OCI-LY1 (cell line): ENCODE measurements at regions not wholly inside any gene's neighbourhood (a gene's known extent, or its start where the extent isn't known, plus 50 kb on each side); places are given as distances from the start of the nearest gene placed in this dataset.

Source experiments
- H2AFZ ChIP-seq: fragments of 200-600 bp; sonication (generic), shearing (Covaris generic); 2 replicates; pipeline ENCODE4 v1.6.0; 2014; ENCODE audit warnings: antibody characterized with exemption, mild to moderate bottlenecking, low read length
- H3F3A ChIP-seq: fragments of 200-600 bp; sonication (generic), shearing (Covaris generic); 2 replicates; pipeline ENCODE4 v1.6.0; 2014; ENCODE audit warnings: mild to moderate bottlenecking, antibody characterized with exemption, low read length, moderate library complexity; ENCODE audit not compliant: insufficient read depth
- H3K27ac ChIP-seq: fragments of 200-600 bp; sonication (generic); 2 replicates; pipeline ENCODE4 v1.5.1; 2014; ENCODE audit warnings: low read length, mixed run types, mild to moderate bottlenecking, low read depth; ENCODE audit not compliant: poor library complexity, severe bottlenecking
- H3K27me3 ChIP-seq: fragments of 200-600 bp; sonication (generic); 2 replicates; pipeline ENCODE4 v1.6.0; 2014; ENCODE audit warnings: antibody characterized with exemption, mild to moderate bottlenecking, low read length, moderate library complexity; ENCODE audit not compliant: insufficient read depth
- H3K36me3 ChIP-seq: fragments of 200-600 bp; sonication (generic); 2 replicates; pipeline ENCODE4 v1.6.1; 2014; ENCODE audit warnings: mild to moderate bottlenecking, antibody characterized with exemption, low read length, moderate library complexity, mixed read lengths; ENCODE audit not compliant: insufficient read depth
- H3K4me1 ChIP-seq: fragments of 200-600 bp; sonication (generic); 2 replicates; pipeline ENCODE4 v1.5.1; 2014; ENCODE audit warnings: mild to moderate bottlenecking, low read length, moderate library complexity; ENCODE audit not compliant: insufficient read depth, severe bottlenecking
- H3K4me2 ChIP-seq: fragments of 200-600 bp; sonication (generic), shearing (Covaris generic); 2 replicates; pipeline ENCODE4 v1.6.1; 2014; ENCODE audit warnings: low read length
- H3K4me3 ChIP-seq: fragments of 200-600 bp; sonication (generic); 2 replicates; pipeline ENCODE4 v1.5.1; 2014; ENCODE audit warnings: low read length, low read depth, mild to moderate bottlenecking, mixed read lengths; ENCODE audit not compliant: poor library complexity, severe bottlenecking
- H3K79me2 ChIP-seq: fragments of 200-600 bp; shearing (Covaris generic); 2 replicates; pipeline ENCODE4 v1.6.1; 2016; ENCODE audit warnings: mixed run types, low read length, mixed read lengths; ENCODE audit not compliant: insufficient read depth
- H3K9ac ChIP-seq: fragments of 200-600 bp; sonication (generic), shearing (Covaris generic); 2 replicates; pipeline ENCODE4 v1.6.1; 2014; ENCODE audit warnings: mild to moderate bottlenecking, low read length, mixed read lengths
- H3K9me2 ChIP-seq: fragments of 200-600 bp; sonication (generic), shearing (Covaris generic); 2 replicates; pipeline ENCODE4 v1.6.1; 2014; ENCODE audit warnings: low read depth, mild to moderate bottlenecking, low read length, mixed read lengths
- H3K9me3 ChIP-seq: fragments of 200-600 bp; shearing (Covaris generic); 2 replicates; pipeline ENCODE4 v1.6.1; 2014; ENCODE audit warnings: low read length, mixed read lengths
- H4K20me1 ChIP-seq: fragments of 200-600 bp; sonication (generic), shearing (Covaris generic); 2 replicates; pipeline ENCODE4 v1.6.0; 2016; ENCODE audit warnings: mild to moderate bottlenecking, low read length; ENCODE audit not compliant: insufficient read depth
- EZH2 ChIP-seq: fragments of 200-600 bp; sonication (generic), shearing (Covaris generic); IDR thresholded peaks from 2 replicates; pipeline ENCODE4 v1.8.0; 2017; ENCODE audit warnings: borderline replicate concordance, mixed run types, mild to moderate bottlenecking, antibody characterized with exemption, low read length, moderate library complexity, mixed read lengths
- TF ChIP-seq, protein P1 (sequence below): fragments of 200-600 bp; sonication (generic), shearing (Covaris generic); IDR thresholded peaks from 2 replicates; pipeline ENCODE4 v1.5.1; 2017; ENCODE audit warnings: mild to moderate bottlenecking, antibody characterized with exemption, low read length, moderate library complexity, mixed read lengths

DNA sequence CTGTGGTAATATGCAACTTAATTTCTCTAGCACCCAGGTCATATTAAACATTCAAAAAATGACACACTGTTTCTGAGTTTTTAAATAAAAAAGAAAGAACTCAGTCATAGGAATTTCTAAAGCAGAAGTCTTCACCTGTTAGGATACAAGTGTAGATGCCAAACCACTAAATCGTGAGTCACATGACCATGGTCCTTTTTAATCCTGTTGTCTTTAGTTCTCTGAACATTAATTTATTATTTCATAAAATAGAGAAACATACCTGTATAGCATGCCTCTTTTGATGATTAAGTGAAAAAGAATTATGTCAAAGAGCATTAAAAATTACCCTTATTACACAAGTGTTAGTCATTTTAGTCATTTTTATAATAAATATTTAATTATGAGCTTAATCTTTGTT, 398.8 kb downstream of the CCDC85A start:
- Histone ChIP-seq H3K79me2 (no peaks in the 10 kb centered on the region), H3K27me3 (no peaks in the 10 kb centered on the region), H3F3A (no peaks in the 10 kb centered on the region), H3K9me3 (no peaks in the 10 kb centered on the region), H3K4me2 (no peak overlapping the region), H3K9me2 (no peaks in the 10 kb centered on the region), H3K4me1 (no peaks in the 10 kb centered on the region), H2AFZ (no peak overlapping the region), H3K36me3 (no peaks in the 10 kb centered on the region), H4K20me1 (no peaks in the 10 kb centered on the region), H3K9ac (no peak overlapping the region), H3K4me3 (no peak overlapping the region), H3K27ac (no peak overlapping the region)
- no peak for TF ChIP-seq EZH2
- TF ChIP-seq, protein P1, sequence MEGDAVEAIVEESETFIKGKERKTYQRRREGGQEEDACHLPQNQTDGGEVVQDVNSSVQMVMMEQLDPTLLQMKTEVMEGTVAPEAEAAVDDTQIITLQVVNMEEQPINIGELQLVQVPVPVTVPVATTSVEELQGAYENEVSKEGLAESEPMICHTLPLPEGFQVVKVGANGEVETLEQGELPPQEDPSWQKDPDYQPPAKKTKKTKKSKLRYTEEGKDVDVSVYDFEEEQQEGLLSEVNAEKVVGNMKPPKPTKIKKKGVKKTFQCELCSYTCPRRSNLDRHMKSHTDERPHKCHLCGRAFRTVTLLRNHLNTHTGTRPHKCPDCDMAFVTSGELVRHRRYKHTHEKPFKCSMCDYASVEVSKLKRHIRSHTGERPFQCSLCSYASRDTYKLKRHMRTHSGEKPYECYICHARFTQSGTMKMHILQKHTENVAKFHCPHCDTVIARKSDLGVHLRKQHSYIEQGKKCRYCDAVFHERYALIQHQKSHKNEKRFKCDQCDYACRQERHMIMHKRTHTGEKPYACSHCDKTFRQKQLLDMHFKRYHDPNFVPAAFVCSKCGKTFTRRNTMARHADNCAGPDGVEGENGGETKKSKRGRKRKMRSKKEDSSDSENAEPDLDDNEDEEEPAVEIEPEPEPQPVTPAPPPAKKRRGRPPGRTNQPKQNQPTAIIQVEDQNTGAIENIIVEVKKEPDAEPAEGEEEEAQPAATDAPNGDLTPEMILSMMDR: no peak

DNA sequence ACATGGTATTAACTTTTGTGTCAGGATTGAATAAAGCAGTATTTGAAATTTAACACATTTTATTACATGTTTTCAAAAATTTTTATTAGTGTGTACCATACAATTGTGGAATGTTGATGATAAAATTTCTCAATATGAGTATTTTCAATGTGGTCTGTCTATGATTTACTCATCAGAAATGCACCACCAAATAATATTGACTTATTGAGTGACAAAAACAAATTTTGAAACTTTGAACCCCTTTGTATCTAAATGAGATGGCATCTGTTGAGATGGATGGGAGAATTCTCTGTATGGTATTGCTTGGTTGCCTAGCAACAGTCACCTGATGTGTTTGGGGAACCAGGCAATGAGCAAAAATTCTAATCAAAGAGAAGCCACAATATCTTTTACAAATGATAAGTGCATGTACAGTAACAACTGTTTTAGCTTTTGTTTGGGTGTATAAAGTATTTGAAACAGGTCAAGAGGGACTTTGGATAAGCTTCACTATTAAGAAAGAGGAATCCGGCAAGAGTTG, 400.1 kb downstream of the CCDC85A start:
- TF ChIP-seq, protein P1: no peak
- TF ChIP-seq EZH2: no peak
- Histone ChIP-seq H3K27ac (no peak overlapping the region), H3K9me3 (no peaks in the 10 kb centered on the region), H3K9me2 (no peaks in the 10 kb centered on the region), H3K4me1 (no peaks in the 10 kb centered on the region), H3K4me3 (no peak overlapping the region), H3K79me2 (no peaks in the 10 kb centered on the region), H4K20me1 (no peaks in the 10 kb centered on the region), H3K9ac (no peak overlapping the region), H3K4me2 (no peak overlapping the region), H3F3A (no peaks in the 10 kb centered on the region), H2AFZ (no peak overlapping the region), H3K36me3 (no peaks in the 10 kb centered on the region), H3K27me3 (no peaks in the 10 kb centered on the region)

DNA sequence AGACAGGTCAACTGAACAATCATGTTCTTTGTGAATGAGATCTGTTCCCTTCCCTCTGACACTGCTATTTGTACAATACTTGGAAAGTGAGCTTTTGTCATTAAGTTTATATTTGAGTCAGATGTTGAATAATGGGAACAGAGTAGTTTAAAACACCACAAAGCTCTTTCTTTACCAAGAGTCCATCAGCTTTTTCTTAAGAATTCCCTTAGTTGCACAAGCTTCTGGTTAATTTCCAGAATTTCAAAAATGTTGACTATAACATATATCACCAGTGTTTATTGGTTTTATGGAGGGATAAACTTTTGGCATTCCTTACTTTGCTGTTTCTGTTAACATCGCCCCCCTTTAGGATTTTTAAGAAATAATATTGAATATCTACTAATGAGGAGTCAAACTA, 403.7 kb downstream of the CCDC85A start:
- H3K4me3 ChIP-seq: no peak overlapping the region
- no peaks in the 10 kb centered on the region for H3K4me1 ChIP-seq
- no peaks in the 10 kb centered on the region for H3K9me2 ChIP-seq
- no peaks in the 10 kb centered on the region for H3K36me3 ChIP-seq
- H3K27ac ChIP-seq: no peak overlapping the region
- no peaks in the 10 kb centered on the region for H3K27me3 ChIP-seq
- H3K9ac ChIP-seq: no peak overlapping the region
- no peaks in the 10 kb centered on the region for H3F3A ChIP-seq
- no peak overlapping the region for H3K4me2 ChIP-seq
- no peaks in the 10 kb centered on the region for H3K79me2 ChIP-seq
- no peaks in the 10 kb centered on the region for H4K20me1 ChIP-seq
- no peak overlapping the region for H2AFZ ChIP-seq
- H3K9me3 ChIP-seq: no peaks in the 10 kb centered on the region
- no peak for TF ChIP-seq EZH2
- TF ChIP-seq, protein P1: no peak
